ENCODE measurements at regions not wholly inside any gene's neighbourhood (a gene's known extent, or its start where the extent isn't known, plus 50 kb on each side); places are given as distances from the start of the nearest gene placed in this dataset.

- Mint-ChIP-seq H3K4me1 (peaks cover 4% of the 10 kb centered on the region), H3K4me3 (no peak overlapping the region), H3K27me3 (ENCODE audit: low read depth) (no peaks in the 10 kb centered on the region), H3K36me3 (peaks cover 15% of the 10 kb centered on the region), H3K27ac (no peak overlapping the region), H3K9me3 (peaks cover 23% of the 10 kb centered on the region)
- POLR2A ChIA-PET, result no interaction called here
- no peak for DNase-seq (ENCODE audit: low spot score)
- ATAC-seq, result no peak
- TF ChIP-seq ZNF423 (CRISPR knock-in tag; IDR thresholded peaks at IDR 0.05) (no peak), E2F1 (CRISPR knock-in tag; IDR thresholded peaks at IDR 0.05) (no peak), GTF2I (CRISPR knock-in tag; conservative IDR thresholded peaks at IDR 0.05) (no peak), ELF4 (CRISPR knock-in tag; IDR thresholded peaks at IDR 0.05; ENCODE audit: low read depth) (no peak), ZNF671 (CRISPR knock-in tag; IDR thresholded peaks at IDR 0.05) (no peak), ZNF396 (CRISPR knock-in tag; IDR thresholded peaks at IDR 0.05; ENCODE audit: borderline replicate concordance) (no peak), NR2C2 (CRISPR knock-in tag; IDR thresholded peaks at IDR 0.05) (no peak), ZNF425 (CRISPR knock-in tag; conservative IDR thresholded peaks at IDR 0.05) (no peak), SMAD4 (CRISPR knock-in tag; IDR thresholded peaks at IDR 0.05) (no peak), FOXK1 (CRISPR knock-in tag; IDR thresholded peaks at IDR 0.05) (no peak), RORB (CRISPR knock-in tag; IDR thresholded peaks at IDR 0.05) (no peak), NR1H2 (CRISPR knock-in tag; IDR thresholded peaks at IDR 0.05) (no peak), EMX1 (CRISPR knock-in tag; IDR thresholded peaks at IDR 0.05) (no peak), ZNF512 (CRISPR knock-in tag; IDR thresholded peaks at IDR 0.05; ENCODE audit: borderline replicate concordance) (no peak), ETV6 (CRISPR knock-in tag; IDR thresholded peaks at IDR 0.05) (no peak)
- TF ChIP-seq, protein P1, sequence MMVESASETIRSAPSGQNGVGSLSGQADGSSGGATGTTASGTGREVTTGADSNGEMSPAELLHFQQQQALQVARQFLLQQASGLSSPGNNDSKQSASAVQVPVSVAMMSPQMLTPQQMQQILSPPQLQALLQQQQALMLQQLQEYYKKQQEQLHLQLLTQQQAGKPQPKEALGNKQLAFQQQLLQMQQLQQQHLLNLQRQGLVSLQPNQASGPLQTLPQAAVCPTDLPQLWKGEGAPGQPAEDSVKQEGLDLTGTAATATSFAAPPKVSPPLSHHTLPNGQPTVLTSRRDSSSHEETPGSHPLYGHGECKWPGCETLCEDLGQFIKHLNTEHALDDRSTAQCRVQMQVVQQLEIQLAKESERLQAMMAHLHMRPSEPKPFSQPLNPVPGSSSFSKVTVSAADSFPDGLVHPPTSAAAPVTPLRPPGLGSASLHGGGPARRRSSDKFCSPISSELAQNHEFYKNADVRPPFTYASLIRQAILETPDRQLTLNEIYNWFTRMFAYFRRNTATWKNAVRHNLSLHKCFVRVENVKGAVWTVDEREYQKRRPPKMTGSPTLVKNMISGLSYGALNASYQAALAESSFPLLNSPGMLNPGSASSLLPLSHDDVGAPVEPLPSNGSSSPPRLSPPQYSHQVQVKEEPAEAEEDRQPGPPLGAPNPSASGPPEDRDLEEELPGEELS (CRISPR knock-in tag; IDR thresholded peaks at IDR 0.05), result no peak
- TF ChIP-seq, protein P2, sequence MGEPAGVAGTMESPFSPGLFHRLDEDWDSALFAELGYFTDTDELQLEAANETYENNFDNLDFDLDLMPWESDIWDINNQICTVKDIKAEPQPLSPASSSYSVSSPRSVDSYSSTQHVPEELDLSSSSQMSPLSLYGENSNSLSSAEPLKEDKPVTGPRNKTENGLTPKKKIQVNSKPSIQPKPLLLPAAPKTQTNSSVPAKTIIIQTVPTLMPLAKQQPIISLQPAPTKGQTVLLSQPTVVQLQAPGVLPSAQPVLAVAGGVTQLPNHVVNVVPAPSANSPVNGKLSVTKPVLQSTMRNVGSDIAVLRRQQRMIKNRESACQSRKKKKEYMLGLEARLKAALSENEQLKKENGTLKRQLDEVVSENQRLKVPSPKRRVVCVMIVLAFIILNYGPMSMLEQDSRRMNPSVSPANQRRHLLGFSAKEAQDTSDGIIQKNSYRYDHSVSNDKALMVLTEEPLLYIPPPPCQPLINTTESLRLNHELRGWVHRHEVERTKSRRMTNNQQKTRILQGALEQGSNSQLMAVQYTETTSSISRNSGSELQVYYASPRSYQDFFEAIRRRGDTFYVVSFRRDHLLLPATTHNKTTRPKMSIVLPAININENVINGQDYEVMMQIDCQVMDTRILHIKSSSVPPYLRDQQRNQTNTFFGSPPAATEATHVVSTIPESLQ (CRISPR knock-in tag; IDR thresholded peaks at IDR 0.05), result no peak
- TF ChIP-seq, protein P3, sequence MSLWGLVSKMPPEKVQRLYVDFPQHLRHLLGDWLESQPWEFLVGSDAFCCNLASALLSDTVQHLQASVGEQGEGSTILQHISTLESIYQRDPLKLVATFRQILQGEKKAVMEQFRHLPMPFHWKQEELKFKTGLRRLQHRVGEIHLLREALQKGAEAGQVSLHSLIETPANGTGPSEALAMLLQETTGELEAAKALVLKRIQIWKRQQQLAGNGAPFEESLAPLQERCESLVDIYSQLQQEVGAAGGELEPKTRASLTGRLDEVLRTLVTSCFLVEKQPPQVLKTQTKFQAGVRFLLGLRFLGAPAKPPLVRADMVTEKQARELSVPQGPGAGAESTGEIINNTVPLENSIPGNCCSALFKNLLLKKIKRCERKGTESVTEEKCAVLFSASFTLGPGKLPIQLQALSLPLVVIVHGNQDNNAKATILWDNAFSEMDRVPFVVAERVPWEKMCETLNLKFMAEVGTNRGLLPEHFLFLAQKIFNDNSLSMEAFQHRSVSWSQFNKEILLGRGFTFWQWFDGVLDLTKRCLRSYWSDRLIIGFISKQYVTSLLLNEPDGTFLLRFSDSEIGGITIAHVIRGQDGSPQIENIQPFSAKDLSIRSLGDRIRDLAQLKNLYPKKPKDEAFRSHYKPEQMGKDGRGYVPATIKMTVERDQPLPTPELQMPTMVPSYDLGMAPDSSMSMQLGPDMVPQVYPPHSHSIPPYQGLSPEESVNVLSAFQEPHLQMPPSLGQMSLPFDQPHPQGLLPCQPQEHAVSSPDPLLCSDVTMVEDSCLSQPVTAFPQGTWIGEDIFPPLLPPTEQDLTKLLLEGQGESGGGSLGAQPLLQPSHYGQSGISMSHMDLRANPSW (CRISPR knock-in tag; conservative IDR thresholded peaks at IDR 0.05; ENCODE audit: low read depth), result no peak
- TF ChIP-seq, protein P4, sequence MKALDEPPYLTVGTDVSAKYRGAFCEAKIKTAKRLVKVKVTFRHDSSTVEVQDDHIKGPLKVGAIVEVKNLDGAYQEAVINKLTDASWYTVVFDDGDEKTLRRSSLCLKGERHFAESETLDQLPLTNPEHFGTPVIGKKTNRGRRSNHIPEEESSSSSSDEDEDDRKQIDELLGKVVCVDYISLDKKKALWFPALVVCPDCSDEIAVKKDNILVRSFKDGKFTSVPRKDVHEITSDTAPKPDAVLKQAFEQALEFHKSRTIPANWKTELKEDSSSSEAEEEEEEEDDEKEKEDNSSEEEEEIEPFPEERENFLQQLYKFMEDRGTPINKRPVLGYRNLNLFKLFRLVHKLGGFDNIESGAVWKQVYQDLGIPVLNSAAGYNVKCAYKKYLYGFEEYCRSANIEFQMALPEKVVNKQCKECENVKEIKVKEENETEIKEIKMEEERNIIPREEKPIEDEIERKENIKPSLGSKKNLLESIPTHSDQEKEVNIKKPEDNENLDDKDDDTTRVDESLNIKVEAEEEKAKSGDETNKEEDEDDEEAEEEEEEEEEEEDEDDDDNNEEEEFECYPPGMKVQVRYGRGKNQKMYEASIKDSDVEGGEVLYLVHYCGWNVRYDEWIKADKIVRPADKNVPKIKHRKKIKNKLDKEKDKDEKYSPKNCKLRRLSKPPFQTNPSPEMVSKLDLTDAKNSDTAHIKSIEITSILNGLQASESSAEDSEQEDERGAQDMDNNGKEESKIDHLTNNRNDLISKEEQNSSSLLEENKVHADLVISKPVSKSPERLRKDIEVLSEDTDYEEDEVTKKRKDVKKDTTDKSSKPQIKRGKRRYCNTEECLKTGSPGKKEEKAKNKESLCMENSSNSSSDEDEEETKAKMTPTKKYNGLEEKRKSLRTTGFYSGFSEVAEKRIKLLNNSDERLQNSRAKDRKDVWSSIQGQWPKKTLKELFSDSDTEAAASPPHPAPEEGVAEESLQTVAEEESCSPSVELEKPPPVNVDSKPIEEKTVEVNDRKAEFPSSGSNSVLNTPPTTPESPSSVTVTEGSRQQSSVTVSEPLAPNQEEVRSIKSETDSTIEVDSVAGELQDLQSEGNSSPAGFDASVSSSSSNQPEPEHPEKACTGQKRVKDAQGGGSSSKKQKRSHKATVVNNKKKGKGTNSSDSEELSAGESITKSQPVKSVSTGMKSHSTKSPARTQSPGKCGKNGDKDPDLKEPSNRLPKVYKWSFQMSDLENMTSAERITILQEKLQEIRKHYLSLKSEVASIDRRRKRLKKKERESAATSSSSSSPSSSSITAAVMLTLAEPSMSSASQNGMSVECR (CRISPR knock-in tag; IDR thresholded peaks at IDR 0.05; ENCODE audit: borderline replicate concordance), result no peak
- CTCF ChIA-PET, result no interaction called here
Observed at GRCh38 chr1:239922778-239923522, 168.7 kb upstream of the FMN2 start.

Measured in WTC11 (cell line).